ENCODE measurements at regions not wholly inside any gene's neighbourhood (a gene's known extent, or its start where the extent isn't known, plus 50 kb on each side); places are given as distances from the start of the nearest gene placed in this dataset.

DNA sequence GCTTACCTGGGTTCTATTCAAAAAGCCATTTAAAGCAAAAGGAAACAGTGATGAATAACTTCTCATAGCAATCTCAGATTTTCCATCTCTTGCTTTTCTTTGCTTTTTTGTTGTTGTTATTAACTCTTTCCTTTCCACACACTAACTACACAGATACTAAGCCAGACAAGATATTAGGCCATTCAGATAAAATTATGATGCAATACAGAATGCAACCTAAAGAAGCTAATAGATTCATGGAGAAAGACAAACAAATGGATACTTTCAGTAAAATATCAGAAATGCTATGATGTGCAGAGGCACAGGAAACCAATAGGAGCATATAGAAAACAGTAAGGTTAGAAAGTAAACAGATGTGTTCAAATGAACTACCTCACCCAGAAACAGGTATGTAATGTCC, 597.0 kb upstream of the ITGA1 start:
- H3K4me3 ChIP-seq, result no peak overlapping the region
- H3K9me3 ChIP-seq, result no peaks in the 10 kb centered on the region
- TF ChIP-seq CTCF (IDR thresholded peaks at IDR 0.05), result no peak
- no peaks in the 10 kb centered on the region for H3K27me3 ChIP-seq
- no peaks in the 10 kb centered on the region for H3K4me1 ChIP-seq
- H3K36me3 ChIP-seq, result no peaks in the 10 kb centered on the region
- no peak overlapping the region for H3K27ac ChIP-seq
- no peak for DNase-seq (ENCODE audit: low spot score)

- TF ChIP-seq CTCF (IDR thresholded peaks at IDR 0.05), result no peak
- no peak for DNase-seq (ENCODE audit: low spot score)
- H3K36me3 ChIP-seq, result no peaks in the 10 kb centered on the region
- H3K27me3 ChIP-seq, result no peaks in the 10 kb centered on the region
- no peak overlapping the region for H3K27ac ChIP-seq
- H3K4me1 ChIP-seq, result no peaks in the 10 kb centered on the region
- no peak overlapping the region for H3K4me3 ChIP-seq
- no peaks in the 10 kb centered on the region for H3K9me3 ChIP-seq
Measured at GRCh38 chr5:52199833-52200232, 587.9 kb upstream of the ITGA1 start.

- no peaks in the 10 kb centered on the region for H3K9me3 ChIP-seq
- no peak overlapping the region for H3K27ac ChIP-seq
- no peaks in the 10 kb centered on the region for H3K36me3 ChIP-seq
Measured at GRCh38 chr5:52202256-52202655, 585.5 kb upstream of the ITGA1 start.

GRCh38 chr5:52204310-52204709, 583.4 kb upstream of the ITGA1 start:
- Histone ChIP-seq H3K36me3 (no peaks in the 10 kb centered on the region), H3K4me1 (no peaks in the 10 kb centered on the region), H3K9me3 (no peaks in the 10 kb centered on the region), H3K27me3 (no peaks in the 10 kb centered on the region), H3K27ac (no peak overlapping the region), H3K4me3 (no peak overlapping the region)
- DNase-seq (ENCODE audit: low spot score), result no peak
- TF ChIP-seq CTCF (IDR thresholded peaks at IDR 0.05), result no peak

More at GRCh38 chr5:52202256-52202655, 585.5 kb upstream of the ITGA1 start:
- no peak for TF ChIP-seq CTCF (IDR thresholded peaks at IDR 0.05)
- no peaks in the 10 kb centered on the region for H3K27me3 ChIP-seq
- no peak for DNase-seq (ENCODE audit: low spot score)
- no peaks in the 10 kb centered on the region for H3K4me1 ChIP-seq
- no peak overlapping the region for H3K4me3 ChIP-seq
